ENCODE measurements at regions not wholly inside any gene's neighbourhood (a gene's known extent, or its start where the extent isn't known, plus 50 kb on each side); places are given as distances from the start of the nearest gene placed in this dataset.
"Not testable (repeated sequence)": the region's sequence is repeated elsewhere in the genome, so short reads cannot be mapped to it uniquely, and the experiment has no call there.

GRCh38 chr10:55979203-55979602 is 381.9 kb downstream of the ZWINT start:
- no peaks in the 10 kb centered on the region for H3K27me3 ChIP-seq (ENCODE audit: control insufficient read depth in 3 of 3, insufficient read depth in 3 of 3, low read length in 2 of 3)
- no peak overlapping the region for H3K9ac ChIP-seq (ENCODE audit: insufficient read depth in 1 of 2, low read length in 2 of 2)
- 24 to 28% methylated on average over 2 of the region's 2 CpGs for WGBS, 2 donors
- no peaks in the 10 kb centered on the region for H3K4me1 ChIP-seq (ENCODE audit: control insufficient read depth in 5 of 5, insufficient read depth in 5 of 5, low read length in 5 of 5)
- H3K27ac ChIP-seq (ENCODE audit: low read depth in 1 of 2, low read length in 1 of 2) = no peak overlapping the region
- H3K36me3 ChIP-seq (ENCODE audit: control insufficient read depth in 4 of 4, insufficient read depth in 4 of 4, low read length in 4 of 4) = no peaks in the 10 kb centered on the region
- ATAC-seq (ENCODE audit: insufficient read depth, low FRiP score) = no peak
- no peak overlapping the region for H3K4me3 ChIP-seq
- DNase-seq = no peak
- H3K9me3 ChIP-seq (ENCODE audit: control insufficient read depth in 4 of 4, insufficient read depth in 3 of 4, low read length in 3 of 4) = no peaks in the 10 kb centered on the region
- no peak for TF ChIP-seq CTCF (IDR thresholded peaks at IDR 0.05; ENCODE audit: control extremely low read depth, extremely low read depth)

GRCh38 chr10:55966101-55966500 is 395.0 kb downstream of the ZWINT start:
- Histone ChIP-seq H3K4me1 (ENCODE audit: control insufficient read depth in 5 of 5, insufficient read depth in 5 of 5, low read length in 5 of 5) (no peaks in the 10 kb centered on the region), H3K4me3 (no peak overlapping the region), H3K9ac (ENCODE audit: insufficient read depth in 1 of 2, low read length in 2 of 2) (no peak overlapping the region), H3K27me3 (ENCODE audit: control insufficient read depth in 3 of 3, insufficient read depth in 3 of 3, low read length in 2 of 3) (no peaks in the 10 kb centered on the region), H3K9me3 (ENCODE audit: control insufficient read depth in 4 of 4, insufficient read depth in 3 of 4, low read length in 3 of 4) (no peaks in the 10 kb centered on the region), H3K27ac (ENCODE audit: low read depth in 1 of 2, low read length in 1 of 2) (no peak overlapping the region), H3K36me3 (ENCODE audit: control insufficient read depth in 4 of 4, insufficient read depth in 4 of 4, low read length in 4 of 4) (no peaks in the 10 kb centered on the region)
- 56 to 81% methylated on average over 2 of the region's 2 CpGs for WGBS, 2 donors
- TF ChIP-seq CTCF (IDR thresholded peaks at IDR 0.05; ENCODE audit: control extremely low read depth, extremely low read depth) = no peak
- ATAC-seq (ENCODE audit: insufficient read depth, low FRiP score) = no peak
- DNase-seq = no peak

- no peak overlapping the region for H3K27ac ChIP-seq (ENCODE audit: low read depth in 1 of 2, low read length in 1 of 2)
- peaks cover 0 to 3% (median 0%) of the 10 kb centered on the region in 4 donors for H3K9me3 ChIP-seq (ENCODE audit: control insufficient read depth in 4 of 4, insufficient read depth in 3 of 4, low read length in 3 of 4)
- WGBS, 2 donors = 82 to 84% methylated on average over 3 of the region's 3 CpGs
- TF ChIP-seq CTCF (IDR thresholded peaks at IDR 0.05; ENCODE audit: control extremely low read depth, extremely low read depth) = no peak
- no peak for DNase-seq
- H3K4me1 ChIP-seq (ENCODE audit: control insufficient read depth in 5 of 5, insufficient read depth in 5 of 5, low read length in 5 of 5) = no peaks in the 10 kb centered on the region
- no peak for ATAC-seq (ENCODE audit: insufficient read depth, low FRiP score)
- H3K9ac ChIP-seq (ENCODE audit: insufficient read depth in 1 of 2, low read length in 2 of 2) = no peak overlapping the region
- H3K36me3 ChIP-seq (ENCODE audit: control insufficient read depth in 4 of 4, insufficient read depth in 4 of 4, low read length in 4 of 4) = no peaks in the 10 kb centered on the region
- H3K4me3 ChIP-seq = no peak overlapping the region
- H3K27me3 ChIP-seq (ENCODE audit: control insufficient read depth in 3 of 3, insufficient read depth in 3 of 3, low read length in 2 of 3) = no peaks in the 10 kb centered on the region
These were observed 417.7 kb downstream of the ZWINT start for GRCh38 chr10:55943403-55943802.

GRCh38 chr10:55929291-55929690 is 431.8 kb downstream of the ZWINT start:
- no peak for TF ChIP-seq CTCF (IDR thresholded peaks at IDR 0.05; ENCODE audit: control extremely low read depth, extremely low read depth)
- H3K4me3 ChIP-seq = no peak overlapping the region
- no peaks in the 10 kb centered on the region for H3K27me3 ChIP-seq (ENCODE audit: control insufficient read depth in 3 of 3, insufficient read depth in 3 of 3, low read length in 2 of 3)
- 69 to 78% methylated on average over 1 of the region's 1 CpG for WGBS, 2 donors
- H3K4me1 ChIP-seq (ENCODE audit: control insufficient read depth in 5 of 5, insufficient read depth in 5 of 5, low read length in 5 of 5) = no peaks in the 10 kb centered on the region
- H3K27ac ChIP-seq (ENCODE audit: low read depth in 1 of 2, low read length in 1 of 2) = no peak overlapping the region
- no peaks in the 10 kb centered on the region for H3K36me3 ChIP-seq (ENCODE audit: control insufficient read depth in 4 of 4, insufficient read depth in 4 of 4, low read length in 4 of 4)
- ATAC-seq (ENCODE audit: insufficient read depth, low FRiP score) (no peak), DNase-seq (no peak)
- H3K9ac ChIP-seq (ENCODE audit: insufficient read depth in 1 of 2, low read length in 2 of 2) = no peak overlapping the region
- H3K9me3 ChIP-seq (ENCODE audit: control insufficient read depth in 4 of 4, insufficient read depth in 3 of 4, low read length in 3 of 4) = no peaks in the 10 kb centered on the region

GRCh38 chr10:55899472-55900147 is 461.4 kb downstream of the ZWINT start:
- not testable (repeated sequence) for H3K9me3 ChIP-seq (ENCODE audit: control insufficient read depth in 4 of 4, insufficient read depth in 3 of 4, low read length in 3 of 4); H3K4me1 ChIP-seq (ENCODE audit: control insufficient read depth in 5 of 5, insufficient read depth in 5 of 5, low read length in 5 of 5); H3K27ac ChIP-seq (ENCODE audit: low read depth in 1 of 2, low read length in 1 of 2); H3K9ac ChIP-seq (ENCODE audit: insufficient read depth in 1 of 2, low read length in 2 of 2); H3K36me3 ChIP-seq (ENCODE audit: control insufficient read depth in 4 of 4, insufficient read depth in 4 of 4, low read length in 4 of 4); DNase-seq; H3K4me3 ChIP-seq; H3K27me3 ChIP-seq (ENCODE audit: control insufficient read depth in 3 of 3, insufficient read depth in 3 of 3, low read length in 2 of 3); ATAC-seq (ENCODE audit: insufficient read depth, low FRiP score)
- WGBS, 2 donors = 72 to 82% methylated on average over 25 of the region's 25 CpGs

Measured in lung (tissue), 11 donors.